ENCODE measurements at regions not wholly inside any gene's neighbourhood (a gene's known extent, or its start where the extent isn't known, plus 50 kb on each side); places are given as distances from the start of the nearest gene placed in this dataset.

- ChIA-PET POLR2A (no interaction called here), CTCF (no interaction called here)
- Mint-ChIP-seq H3K9me3 (peaks cover 0 to 10% (median 0%) of the 10 kb centered on the region in 11 donors), H3K27ac (no peak overlapping the region), H3K4me1 (no peaks in the 10 kb centered on the region), H3K4me3 (no peak overlapping the region), H3K36me3 (no peaks in the 10 kb centered on the region), H3K27me3 (peaks cover 0 to 5% (median 0%) of the 10 kb centered on the region in 5 donors)
- no peaks in the 10 kb centered on the region for H3K9me3 ChIP-seq (ENCODE audit: control insufficient read depth in 2 of 3, low read length in 3 of 3)
- no peaks in the 10 kb centered on the region for H3K4me1 ChIP-seq (ENCODE audit: control insufficient read depth in 2 of 2, insufficient read depth in 2 of 2, low read length in 2 of 2)
- H3K4me3 ChIP-seq (ENCODE audit: low read length), result no peak overlapping the region
- intact Hi-C loops (cut with micrococcal nuclease), result no loop called here
- no peak overlapping the region for H3K27ac ChIP-seq (ENCODE audit: low read depth, low read length)
- no peaks in the 10 kb centered on the region for H3K27me3 ChIP-seq (ENCODE audit: control insufficient read depth in 2 of 2, insufficient read depth in 2 of 2, low read length in 2 of 2)
- DNase-seq, result no peak
- no peaks in the 10 kb centered on the region for H3K36me3 ChIP-seq (ENCODE audit: control insufficient read depth in 2 of 3, insufficient read depth in 3 of 3, low read length in 3 of 3)
- peak; percentile 38 for ATAC-seq
Measured at GRCh38 chr2:17122887-17123501, 395.2 kb downstream of the RAD51AP2 start.

GRCh38 chr2:17115466-17115865 lies 402.8 kb downstream of the RAD51AP2 start:
- Histone ChIP-seq H3K9me3 (ENCODE audit: control insufficient read depth in 2 of 3, low read length in 3 of 3) (no peaks in the 10 kb centered on the region), H3K4me1 (ENCODE audit: control insufficient read depth in 2 of 2, insufficient read depth in 2 of 2, low read length in 2 of 2) (no peaks in the 10 kb centered on the region), H3K36me3 (ENCODE audit: control insufficient read depth in 2 of 3, insufficient read depth in 3 of 3, low read length in 3 of 3) (no peaks in the 10 kb centered on the region), H3K4me3 (ENCODE audit: low read length) (no peak overlapping the region), H3K27ac (ENCODE audit: low read depth, low read length) (no peak overlapping the region), H3K27me3 (ENCODE audit: control insufficient read depth in 2 of 2, insufficient read depth in 2 of 2, low read length in 2 of 2) (no peaks in the 10 kb centered on the region)
- Mint-ChIP-seq H3K9me3 (peaks cover 0 to 20% (median 0%) of the 10 kb centered on the region in 11 donors), H3K27ac (no peak overlapping the region), H3K27me3 (peaks cover 0 to 5% (median 0%) of the 10 kb centered on the region in 5 donors), H3K36me3 (no peaks in the 10 kb centered on the region), H3K4me1 (no peaks in the 10 kb centered on the region), H3K4me3 (no peak overlapping the region)
- CTCF ChIA-PET, result no interaction called here
- ATAC-seq (no peak), DNase-seq (no peak)
- POLR2A ChIA-PET, result no interaction called here
- intact Hi-C loops (cut with micrococcal nuclease), result no loop called here

GRCh38 chr2:17115042-17115441 lies 403.2 kb downstream of the RAD51AP2 start:
- ChIA-PET CTCF (no interaction called here), POLR2A (no interaction called here)
- ATAC-seq (no peak), DNase-seq (no peak)
- Mint-ChIP-seq H3K4me1 (no peaks in the 10 kb centered on the region), H3K4me3 (no peak overlapping the region), H3K36me3 (no peaks in the 10 kb centered on the region), H3K27me3 (peaks cover 0 to 5% (median 0%) of the 10 kb centered on the region in 5 donors), H3K27ac (no peak overlapping the region), H3K9me3 (peaks cover 0 to 20% (median 0%) of the 10 kb centered on the region in 11 donors)
- intact Hi-C loops (cut with micrococcal nuclease), result no loop called here
- Histone ChIP-seq H3K27ac (ENCODE audit: low read depth, low read length) (no peak overlapping the region), H3K9me3 (ENCODE audit: control insufficient read depth in 2 of 3, low read length in 3 of 3) (no peaks in the 10 kb centered on the region), H3K27me3 (ENCODE audit: control insufficient read depth in 2 of 2, insufficient read depth in 2 of 2, low read length in 2 of 2) (no peaks in the 10 kb centered on the region), H3K4me1 (ENCODE audit: control insufficient read depth in 2 of 2, insufficient read depth in 2 of 2, low read length in 2 of 2) (no peaks in the 10 kb centered on the region), H3K36me3 (ENCODE audit: control insufficient read depth in 2 of 3, insufficient read depth in 3 of 3, low read length in 3 of 3) (no peaks in the 10 kb centered on the region), H3K4me3 (ENCODE audit: low read length) (no peak overlapping the region)

DNA sequence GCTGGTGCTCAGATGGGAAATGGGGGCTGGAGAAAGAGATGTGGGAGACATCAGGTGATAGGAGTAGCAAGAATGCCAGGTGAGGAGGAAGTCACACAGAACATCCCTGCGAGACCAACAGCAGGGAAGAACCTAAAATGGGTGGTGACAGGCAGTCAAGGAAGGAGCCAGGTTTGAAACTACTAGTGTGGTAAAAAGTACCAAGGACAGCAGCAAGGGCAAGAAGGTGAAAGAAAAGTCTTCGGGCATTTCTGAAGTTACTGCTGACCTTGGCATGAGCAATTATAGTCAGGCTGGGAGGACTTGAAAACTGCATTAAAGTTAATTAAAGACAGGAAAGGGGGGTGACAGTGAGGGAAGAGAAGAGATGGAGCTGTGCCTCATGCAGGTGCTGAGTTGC lies 410.4 kb downstream of the RAD51AP2 start:
- Mint-ChIP-seq H3K27ac (no peak overlapping the region), H3K36me3 (no peaks in the 10 kb centered on the region), H3K27me3 (peaks cover 0 to 7% (median 0%) of the 10 kb centered on the region in 5 donors), H3K4me1 (no peaks in the 10 kb centered on the region), H3K9me3 (peaks cover 0 to 11% (median 3%) of the 10 kb centered on the region in 11 donors), H3K4me3 (no peak overlapping the region)
- ATAC-seq (no peak), DNase-seq (no peak)
- Histone ChIP-seq H3K36me3 (ENCODE audit: control insufficient read depth in 2 of 3, insufficient read depth in 3 of 3, low read length in 3 of 3) (no peaks in the 10 kb centered on the region), H3K4me3 (ENCODE audit: low read length) (no peak overlapping the region), H3K27me3 (ENCODE audit: control insufficient read depth in 2 of 2, insufficient read depth in 2 of 2, low read length in 2 of 2) (no peaks in the 10 kb centered on the region), H3K4me1 (ENCODE audit: control insufficient read depth in 2 of 2, insufficient read depth in 2 of 2, low read length in 2 of 2) (no peaks in the 10 kb centered on the region), H3K9me3 (ENCODE audit: control insufficient read depth in 2 of 3, low read length in 3 of 3) (no peaks in the 10 kb centered on the region), H3K27ac (ENCODE audit: low read depth, low read length) (no peak overlapping the region)
- intact Hi-C loops (cut with micrococcal nuclease), result no loop called here
- CTCF ChIA-PET, result no interaction called here
- POLR2A ChIA-PET, result no interaction called here

GRCh38 chr2:17107151-17107550 lies 411.1 kb downstream of the RAD51AP2 start:
- DNase-seq (no peak), ATAC-seq (no peak)
- H3K4me1 ChIP-seq (ENCODE audit: control insufficient read depth in 2 of 2, insufficient read depth in 2 of 2, low read length in 2 of 2), result no peaks in the 10 kb centered on the region
- Mint-ChIP-seq H3K27me3 (peaks cover 0 to 7% (median 0%) of the 10 kb centered on the region in 5 donors), H3K4me3 (no peak overlapping the region), H3K4me1 (no peaks in the 10 kb centered on the region), H3K9me3 (peaks cover 0 to 11% (median 3%) of the 10 kb centered on the region in 11 donors), H3K27ac (no peak overlapping the region), H3K36me3 (no peaks in the 10 kb centered on the region)
- H3K27me3 ChIP-seq (ENCODE audit: control insufficient read depth in 2 of 2, insufficient read depth in 2 of 2, low read length in 2 of 2), result no peaks in the 10 kb centered on the region
- CTCF ChIA-PET, result no interaction called here
- no peaks in the 10 kb centered on the region for H3K9me3 ChIP-seq (ENCODE audit: control insufficient read depth in 2 of 3, low read length in 3 of 3)
- H3K27ac ChIP-seq (ENCODE audit: low read depth, low read length), result no peak overlapping the region
- POLR2A ChIA-PET, result no interaction called here
- H3K4me3 ChIP-seq (ENCODE audit: low read length), result no peak overlapping the region
- H3K36me3 ChIP-seq (ENCODE audit: control insufficient read depth in 2 of 3, insufficient read depth in 3 of 3, low read length in 3 of 3), result no peaks in the 10 kb centered on the region
- intact Hi-C loops (cut with micrococcal nuclease), result no loop called here

- CTCF ChIA-PET, result no interaction called here
- Mint-ChIP-seq H3K4me1 (no peaks in the 10 kb centered on the region), H3K4me3 (no peak overlapping the region), H3K9me3 (peaks cover 0 to 11% (median 3%) of the 10 kb centered on the region in 11 donors), H3K36me3 (no peaks in the 10 kb centered on the region), H3K27ac (no peak overlapping the region), H3K27me3 (peaks cover 0 to 7% (median 0%) of the 10 kb centered on the region in 5 donors)
- no peaks in the 10 kb centered on the region for H3K36me3 ChIP-seq (ENCODE audit: control insufficient read depth in 2 of 3, insufficient read depth in 3 of 3, low read length in 3 of 3)
- no peaks in the 10 kb centered on the region for H3K4me1 ChIP-seq (ENCODE audit: control insufficient read depth in 2 of 2, insufficient read depth in 2 of 2, low read length in 2 of 2)
- ATAC-seq, result no peak
- DNase-seq, result no peak
- no peaks in the 10 kb centered on the region for H3K9me3 ChIP-seq (ENCODE audit: control insufficient read depth in 2 of 3, low read length in 3 of 3)
- POLR2A ChIA-PET, result no interaction called here
- H3K27me3 ChIP-seq (ENCODE audit: control insufficient read depth in 2 of 2, insufficient read depth in 2 of 2, low read length in 2 of 2), result no peaks in the 10 kb centered on the region
- intact Hi-C loops (cut with micrococcal nuclease), result no loop called here
- no peak overlapping the region for H3K4me3 ChIP-seq (ENCODE audit: low read length)
- no peak overlapping the region for H3K27ac ChIP-seq (ENCODE audit: low read depth, low read length)
Measured at GRCh38 chr2:17106418-17106817, 411.8 kb downstream of the RAD51AP2 start.

GRCh38 chr2:17104454-17104853 lies 413.8 kb downstream of the RAD51AP2 start:
- no peak overlapping the region for H3K4me3 Mint-ChIP-seq
- DNase-seq, result no peak
- ChIA-PET POLR2A (no interaction called here), CTCF (no interaction called here)
- no peaks in the 10 kb centered on the region for H3K36me3 ChIP-seq (ENCODE audit: control insufficient read depth in 2 of 3, insufficient read depth in 3 of 3, low read length in 3 of 3)
- H3K4me1 ChIP-seq (ENCODE audit: control insufficient read depth in 2 of 2, insufficient read depth in 2 of 2, low read length in 2 of 2), result no peaks in the 10 kb centered on the region
- peaks cover 0 to 7% (median 0%) of the 10 kb centered on the region in 5 donors for H3K27me3 Mint-ChIP-seq
- H3K9me3 Mint-ChIP-seq, result peaks cover 0 to 11% (median 3%) of the 10 kb centered on the region in 11 donors
- no peak overlapping the region for H3K27ac Mint-ChIP-seq
- no peak for ATAC-seq
- no peak overlapping the region for H3K4me3 ChIP-seq (ENCODE audit: low read length)
- intact Hi-C loops (cut with micrococcal nuclease), result no loop called here
- H3K27me3 ChIP-seq (ENCODE audit: control insufficient read depth in 2 of 2, insufficient read depth in 2 of 2, low read length in 2 of 2), result no peaks in the 10 kb centered on the region
- no peaks in the 10 kb centered on the region for H3K36me3 Mint-ChIP-seq
- H3K9me3 ChIP-seq (ENCODE audit: control insufficient read depth in 2 of 3, low read length in 3 of 3), result no peaks in the 10 kb centered on the region
- H3K27ac ChIP-seq (ENCODE audit: low read depth, low read length), result no peak overlapping the region
- H3K4me1 Mint-ChIP-seq, result no peaks in the 10 kb centered on the region

All from naive thymus-derived CD4-positive, alpha-beta T cell (primary cell).